ENCODE measurements at regions not wholly inside any gene's neighbourhood (a gene's known extent, or its start where the extent isn't known, plus 50 kb on each side); places are given as distances from the start of the nearest gene placed in this dataset.

GRCh38 chr5:122547669-122548068 is 227.2 kb upstream of the SNX2 start:
- Histone ChIP-seq H2AK9ac (replicated peaks; ENCODE audit: low read depth, low read length, poor library complexity) (no peak overlapping the region), H2BK20ac (ENCODE audit: low read depth, low read length) (no peak overlapping the region), H3K27me3 (ENCODE audit: control insufficient read depth, insufficient read depth, low read length) (no peaks in the 10 kb centered on the region; the same call in none of the 2 replicates), H3K23ac (ENCODE audit: low read depth, low read length) (no peak overlapping the region), H3K36me3 (ENCODE audit: control insufficient read depth, insufficient read depth, low read length) (no peaks in the 10 kb centered on the region), H3K27ac (ENCODE audit: insufficient read depth, low read length) (no peak overlapping the region), H2AK5ac (ENCODE audit: low read depth, low read length) (no peak overlapping the region), H3K9me3 (ENCODE audit: control insufficient read depth, insufficient read depth, low read length) (no peaks in the 10 kb centered on the region), H2AFZ (replicated peaks; ENCODE audit: low read length, poor library complexity) (no peak overlapping the region), H3K9me1 (ENCODE audit: insufficient read depth, low read length) (no peaks in the 10 kb centered on the region), H4K91ac (ENCODE audit: insufficient read depth, low read depth, low read length) (no peak overlapping the region), H3K4me3 (ENCODE audit: insufficient read depth, low read depth, low read length) (no peak overlapping the region), H2BK120ac (ENCODE audit: low read depth, low read length) (no peak overlapping the region), H2BK15ac (ENCODE audit: low read depth, low read length) (no peak overlapping the region), H3K56ac (ENCODE audit: extremely low read depth, insufficient read depth, low read length) (no peak overlapping the region), H3K4me1 (ENCODE audit: control insufficient read depth, insufficient read depth, low read length) (no peaks in the 10 kb centered on the region), H3K18ac (ENCODE audit: low read depth, low read length) (no peak overlapping the region), H4K5ac (ENCODE audit: low read depth, low read length) (no peak overlapping the region), H4K8ac (ENCODE audit: low read depth in 2 of 2, low read length in 2 of 2) (no peak overlapping the region), H3K9ac (ENCODE audit: low read depth, low read length) (no peak overlapping the region), H3K4ac (ENCODE audit: low read depth, low read length) (no peak overlapping the region), H2BK5ac (ENCODE audit: low read depth, low read length, poor library complexity, severe bottlenecking) (no peak overlapping the region), H3K4me2 (ENCODE audit: low read depth, low read length) (no peak overlapping the region), H3K79me1 (ENCODE audit: low read depth in 1 of 2, low read length in 2 of 2) (no peaks in the 10 kb centered on the region), H4K20me1 (ENCODE audit: insufficient read depth, low read length) (no peaks in the 10 kb centered on the region), H3K14ac (replicated peaks; ENCODE audit: low read depth, low read length) (no peak overlapping the region)
- dilution Hi-C loops (cut with HindIII; ENCODE audit: low sequenced_read_pairs, unreplicated experiment) (no loop called here), in situ Hi-C loops (cut with MboI; ENCODE audit: low sequenced_read_pairs) (no loop called here), intact Hi-C loops (cut with micrococcal nuclease) (no loop called here)
- 22% methylated on average over 1 of the region's 4 CpGs; no CpG with 5 or more reads in 1 of the 2 experiments for WGBS, 2 experiments (ENCODE audit: extremely low coverage in 2 of 2, insufficient read length in 1 of 2)
- no peak for DNase-seq
- CTCF ChIA-PET, result interaction anchor here (0.6 kb wide), 1 partner anchor 383 kb away, joined by 3 read pairs; no protein-coding TSS in a partner anchor
- ATAC-seq (ENCODE audit: low read depth), result no peak
- TF ChIP-seq, protein P1, sequence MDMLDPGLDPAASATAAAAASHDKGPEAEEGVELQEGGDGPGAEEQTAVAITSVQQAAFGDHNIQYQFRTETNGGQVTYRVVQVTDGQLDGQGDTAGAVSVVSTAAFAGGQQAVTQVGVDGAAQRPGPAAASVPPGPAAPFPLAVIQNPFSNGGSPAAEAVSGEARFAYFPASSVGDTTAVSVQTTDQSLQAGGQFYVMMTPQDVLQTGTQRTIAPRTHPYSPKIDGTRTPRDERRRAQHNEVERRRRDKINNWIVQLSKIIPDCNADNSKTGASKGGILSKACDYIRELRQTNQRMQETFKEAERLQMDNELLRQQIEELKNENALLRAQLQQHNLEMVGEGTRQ (IDR thresholded peaks at IDR 0.05; ENCODE audit: low read depth, low read length), result no peak
- peak; percentile 80 for TF ChIP-seq CEBPB (IDR thresholded peaks at IDR 0.05; ENCODE audit: low read depth, low read length)
- POLR2A ChIA-PET (ENCODE audit: unreplicated experiment), result no interaction called here
- BruUV-seq (replicated peaks), result no TSS peak

Measured in IMR-90 (cell line).